Neural cell (in vitro differentiated cells): ENCODE measurements at regions not wholly inside any gene's neighbourhood (a gene's known extent, or its start where the extent isn't known, plus 50 kb on each side); places are given as distances from the start of the nearest gene placed in this dataset.

Source experiments
- H2AFZ ChIP-seq: fragments of 200-600, 300-800 bp; sonication (generic), shearing (Covaris generic); 2 replicates; pipeline ENCODE4 v1.6.0; 2014; ENCODE audit warnings: low read depth, mild to moderate bottlenecking, antibody characterized with exemption, low read length, moderate library complexity
- H3F3A ChIP-seq: fragments of 200-600 bp; shearing (Covaris generic); 2 replicates; pipeline ENCODE4 v1.6.1; 2016; ENCODE audit warnings: mild to moderate bottlenecking, moderate library complexity, mixed read lengths, antibody characterized with exemption, low read length; ENCODE audit not compliant: insufficient read depth, poor library complexity, severe bottlenecking
- H3K27ac ChIP-seq: fragments of 200-600, 300-800 bp; sonication (generic), shearing (Covaris generic); 2 replicates; pipeline ENCODE4 v1.5.1; 2014; ENCODE audit warnings: mild to moderate bottlenecking, low read length, moderate library complexity
- H3K27me3 ChIP-seq: fragments of 300-800, 200-600 bp; sonication (generic), shearing (Covaris generic); 2 replicates; pipeline ENCODE4 v1.6.0; 2014; ENCODE audit warnings: mild to moderate bottlenecking, low read depth, low read length, moderate library complexity; ENCODE audit not compliant: insufficient read depth
- H3K36me3 ChIP-seq: fragments of 300-800, 200-600 bp; sonication (generic), shearing (Covaris generic); 2 replicates; pipeline ENCODE4 v1.5.1; 2014; ENCODE audit warnings: mild to moderate bottlenecking, antibody characterized with exemption, low read length, moderate library complexity; ENCODE audit not compliant: insufficient read depth
- H3K4me2 ChIP-seq: fragments of 300-800, 200-600 bp; sonication (generic), shearing (Covaris generic); 2 replicates; pipeline ENCODE4 v1.6.0; 2014; ENCODE audit warnings: mild to moderate bottlenecking, low read length
- H3K4me3 ChIP-seq: fragments of 300-800, 200-600 bp; sonication (generic), shearing (Covaris generic); 2 replicates; pipeline ENCODE4 v1.5.1; 2014; ENCODE audit warnings: mild to moderate bottlenecking, low read length, moderate library complexity
- H3K79me2 ChIP-seq: fragments of 200-600 bp; shearing (Covaris generic); replicated peaks from 2 replicates; pipeline ENCODE4 v1.6.0; 2014; ENCODE audit warnings: mild to moderate bottlenecking, low read length, moderate library complexity; ENCODE audit not compliant: insufficient read depth
- H3K9ac ChIP-seq: fragments of 300-800, 200-600 bp; sonication (generic), shearing (Covaris generic); 2 replicates; pipeline ENCODE4 v1.6.1; 2016; ENCODE audit warnings: mild to moderate bottlenecking, low read length, mixed read lengths
- H3K9me2 ChIP-seq: fragments of 200-600 bp; shearing (Covaris generic); 2 replicates; pipeline ENCODE4 v1.6.1; 2016; ENCODE audit warnings: mild to moderate bottlenecking, low read length, mixed read lengths; ENCODE audit not compliant: insufficient read depth
- H3K9me3 ChIP-seq: fragments of 200-600, 300-800 bp; sonication (generic), shearing (Covaris generic); 2 replicates; pipeline ENCODE4 v1.6.1; 2016; ENCODE audit warnings: mild to moderate bottlenecking, mixed run types, low read length, moderate library complexity, mixed read lengths
- H4K20me1 ChIP-seq: fragments of 200-600 bp; shearing (Covaris generic); 2 replicates; pipeline ENCODE4 v1.6.1; 2016; ENCODE audit warnings: mild to moderate bottlenecking, mixed run types; ENCODE audit not compliant: insufficient read depth
- CTCF ChIP-seq: fragments of 450-650 bp; IDR thresholded peaks from 2 replicates; pipeline ENCODE4 v1.5.1; 2014; ENCODE audit warnings: antibody characterized with exemption, mild to moderate bottlenecking, moderate library complexity; ENCODE audit not compliant: poor library complexity, severe bottlenecking
- EP300 ChIP-seq: fragments of 450-650 bp; conservative IDR thresholded peaks from 2 replicates; pipeline ENCODE4 v1.6.1; 2014; ENCODE audit warnings: antibody characterized with exemption, mild to moderate bottlenecking, moderate library complexity; ENCODE audit not compliant: poor library complexity, severe bottlenecking
- EZH2 ChIP-seq: fragments of 200-600, 300-800 bp; shearing (Covaris generic), sonication (generic); IDR thresholded peaks from 2 replicates; pipeline ENCODE4 v1.6.1; 2014; ENCODE audit warnings: antibody characterized with exemption, low read length, borderline replicate concordance, mild to moderate bottlenecking; ENCODE audit not compliant: insufficient read depth, poor library complexity, severe bottlenecking
- MXI1 ChIP-seq: fragments of 450-650 bp; conservative IDR thresholded peaks from 2 replicates; pipeline ENCODE4 v1.6.1; 2014; ENCODE audit warnings: antibody characterized with exemption, mild to moderate bottlenecking; ENCODE audit not compliant: poor library complexity, severe bottlenecking
- POLR2AphosphoS5 ChIP-seq: IDR thresholded peaks from 2 replicates; pipeline ENCODE4 v1.6.1; 2012
- RAD21 ChIP-seq: fragments of 450-650 bp; conservative IDR thresholded peaks from 2 replicates; pipeline ENCODE4 v1.6.1; 2014; ENCODE audit warnings: antibody characterized with exemption, mild to moderate bottlenecking, moderate library complexity
- REST ChIP-seq: IDR thresholded peaks from 2 replicates; pipeline ENCODE4 v1.6.1; 2012; ENCODE audit warnings: borderline replicate concordance
- SMC3 ChIP-seq: fragments of 450-650 bp; conservative IDR thresholded peaks from 2 replicates; pipeline ENCODE4 v1.6.1; 2014; ENCODE audit warnings: antibody characterized with exemption, mild to moderate bottlenecking, moderate library complexity; ENCODE audit not compliant: poor library complexity
- TAF1 ChIP-seq: IDR thresholded peaks from 2 replicates; pipeline ENCODE4 v1.6.1; 2012; ENCODE audit warnings: low read depth

GRCh38 chr16:73505577-73505976 lies 457.6 kb upstream of the ZFHX3 start:
- TF ChIP-seq TAF1 (no peak), RAD21 (no peak)
- no peaks in the 10 kb centered on the region for H4K20me1 ChIP-seq
- H3K27ac ChIP-seq = peak overlapping the region; percentile 99
- H3K9me2 ChIP-seq = no peaks in the 10 kb centered on the region
- H3K4me3 ChIP-seq = peak overlapping the region; percentile 52
- H3K9me3 ChIP-seq = no peaks in the 10 kb centered on the region
- H3K4me2 ChIP-seq = peak overlapping the region; percentile 13
- H3K36me3 ChIP-seq = no peaks in the 10 kb centered on the region
- peak overlapping the region; percentile 78 for H3K9ac ChIP-seq
- H2AFZ ChIP-seq = no peak overlapping the region
- peaks cover 7% of the 10 kb centered on the region for H3K79me2 ChIP-seq
- H3F3A ChIP-seq = peaks cover 4% of the 10 kb centered on the region
- no peaks in the 10 kb centered on the region for H3K27me3 ChIP-seq

- H3K4me3 ChIP-seq = no peak overlapping the region
- peak overlapping the region; percentile 78 for H3K9ac ChIP-seq
- no peak for TF ChIP-seq TAF1
- TF ChIP-seq REST = no peak
- peak; percentile 9 for TF ChIP-seq RAD21
- no peak for TF ChIP-seq EZH2
- no peak for TF ChIP-seq CTCF
- no peak for TF ChIP-seq MXI1
- peaks cover 7% of the 10 kb centered on the region for H3K79me2 ChIP-seq
- H3K27me3 ChIP-seq = no peaks in the 10 kb centered on the region
- H3F3A ChIP-seq = peaks cover 4% of the 10 kb centered on the region
- no peaks in the 10 kb centered on the region for H4K20me1 ChIP-seq
- no peaks in the 10 kb centered on the region for H3K9me2 ChIP-seq
- no peak overlapping the region for H2AFZ ChIP-seq
- no peaks in the 10 kb centered on the region for H3K9me3 ChIP-seq
- no peaks in the 10 kb centered on the region for H3K36me3 ChIP-seq
- H3K4me2 ChIP-seq = peak overlapping the region; percentile 13
- peak overlapping the region; percentile 99 for H3K27ac ChIP-seq
These were observed 457.0 kb upstream of the ZFHX3 start for GRCh38 chr16:73504591-73505575.

- Histone ChIP-seq H3K9me2 (no peaks in the 10 kb centered on the region), H3K4me3 (peak overlapping the region; percentile 28), H3K27me3 (no peaks in the 10 kb centered on the region), H3K79me2 (peaks cover 7% of the 10 kb centered on the region), H2AFZ (no peak overlapping the region), H4K20me1 (no peaks in the 10 kb centered on the region), H3K27ac (peak overlapping the region; percentile 99), H3K9ac (peak overlapping the region; percentile 28), H3K9me3 (no peaks in the 10 kb centered on the region), H3K36me3 (no peaks in the 10 kb centered on the region), H3F3A (peaks cover 4% of the 10 kb centered on the region), H3K4me2 (peak overlapping the region; percentile 4)
- peak; percentile 50 for TF ChIP-seq MXI1
- TF ChIP-seq EZH2 = no peak
- peak; percentile 97 for TF ChIP-seq EP300
- peak; percentile 83 for TF ChIP-seq REST
- peak; percentile 41 for TF ChIP-seq RAD21
- TF ChIP-seq POLR2AphosphoS5 = peak; percentile 90
- no peak for TF ChIP-seq TAF1
- peak; percentile 53 for TF ChIP-seq SMC3
These were observed 455.2 kb upstream of the ZFHX3 start for GRCh38 chr16:73503093-73503492.
